HEK293 (cell line): ENCODE measurements at regions not wholly inside any gene's neighbourhood (a gene's known extent, or its start where the extent isn't known, plus 50 kb on each side); places are given as distances from the start of the nearest gene placed in this dataset.

Experiments
- CTCF ChIA-PET: fragments of 350-600 bp; formaldehyde crosslinking; extraction: SDS; loops from one replicate; lab custom pipeline; 2021; ENCODE audit warnings: antibody characterized with exemption; lab: Yijun Ruan, JAX
- POLR2A ChIA-PET: fragments of 300-600 bp; formaldehyde crosslinking; extraction: SDS; loops from one replicate; lab custom pipeline; 2020; ENCODE audit warnings: antibody characterized with exemption, inconsistent platforms; lab: Yijun Ruan, JAX
- H3K27ac ChIP-seq: fragments of 200-500 bp; sonication (Bioruptor generic); 2 replicates; pipeline ENCODE4 v1.5.1; 2014; ENCODE audit warnings: low read depth, low read length, control low read depth, inconsistent platforms; ENCODE audit errors: extremely low read depth
- H3K36me3 ChIP-seq, 2 experiments: fragments of 200-500 bp in 1 of 2; sonication (Bioruptor generic) in 1 of 2; 1 replicate in 1 of 2; 2 replicates in 1 of 2; pipeline ENCODE4 v1.5.1; 2014 to 2017; ENCODE audit warnings: inconsistent platforms in 2 of 2, low read length in 2 of 2; ENCODE audit not compliant: control insufficient read depth in 2 of 2, insufficient read depth in 1 of 2
- H3K4me1 ChIP-seq: fragments of 200-500 bp; sonication (Bioruptor generic); 2 replicates; pipeline ENCODE4 v1.5.1; 2014; ENCODE audit warnings: mild to moderate bottlenecking, low read length, inconsistent platforms; ENCODE audit not compliant: control insufficient read depth, insufficient read depth
- H3K4me3 ChIP-seq: 2 replicates; pipeline ENCODE4 v1.5.1; 2011; ENCODE audit warnings: low read depth, mild to moderate bottlenecking, control low read depth, low read length, moderate library complexity
- H3K9me3 ChIP-seq: fragments of 200-500 bp; sonication (Bioruptor generic); 2 replicates; pipeline ENCODE4 v1.5.1; 2014; ENCODE audit warnings: low read depth, low read length, inconsistent platforms; ENCODE audit not compliant: control insufficient read depth, insufficient read depth
- GLIS2 ChIP-seq: fragments of 450-650 bp; formaldehyde crosslinking; IDR thresholded peaks from 2 replicates; pipeline ENCODE4 v1.5.1; 2016; ENCODE audit warnings: missing biosample characterization, missing genetic modification characterization
- RBAK ChIP-seq: fragments of 450-650 bp; formaldehyde crosslinking; IDR thresholded peaks from 2 replicates; pipeline ENCODE4 v1.5.1; 2016; ENCODE audit warnings: missing biosample characterization, missing genetic modification characterization
- SP2 ChIP-seq: fragments of 450-650 bp; formaldehyde crosslinking; IDR thresholded peaks from 2 replicates; pipeline ENCODE4 v1.5.1; 2016; ENCODE audit warnings: missing biosample characterization, missing genetic modification characterization
- ZBTB21 ChIP-seq: fragments of 450-650 bp; formaldehyde crosslinking; IDR thresholded peaks from 2 replicates; pipeline ENCODE4 v1.5.1; 2017; ENCODE audit warnings: missing biosample characterization, missing genetic modification characterization
- ZBTB48 ChIP-seq: fragments of 450-650 bp; formaldehyde crosslinking; IDR thresholded peaks from 2 replicates; pipeline ENCODE4 v1.5.1; 2016; ENCODE audit warnings: missing biosample characterization, missing genetic modification characterization
- ZFP69B ChIP-seq: fragments of 450-650 bp; formaldehyde crosslinking; IDR thresholded peaks from 2 replicates; pipeline ENCODE4 v1.5.1; 2016; ENCODE audit warnings: missing biosample characterization, missing genetic modification characterization
- ZNF133 ChIP-seq: fragments of 450-650 bp; formaldehyde crosslinking; IDR thresholded peaks from 2 replicates; pipeline ENCODE4 v1.5.1; 2016; ENCODE audit warnings: missing biosample characterization, missing genetic modification characterization
- ZNF202 ChIP-seq: fragments of 450-650 bp; formaldehyde crosslinking; IDR thresholded peaks from 2 replicates; pipeline ENCODE4 v1.5.1; 2016; ENCODE audit warnings: missing biosample characterization, missing genetic modification characterization, borderline replicate concordance
- ZNF549 ChIP-seq: fragments of 450-650 bp; IDR thresholded peaks from 2 replicates; pipeline ENCODE4 v1.5.1; 2018; ENCODE audit warnings: missing biosample characterization, missing genetic modification characterization, mild to moderate bottlenecking, inconsistent platforms, moderate library complexity
- ZNF561 ChIP-seq: fragments of 450-650 bp; IDR thresholded peaks from 2 replicates; pipeline ENCODE4 v1.5.1; 2018; ENCODE audit warnings: missing biosample characterization, missing genetic modification characterization, borderline replicate concordance
- ZNF571 ChIP-seq: fragments of 450-650 bp; formaldehyde crosslinking; IDR thresholded peaks from 2 replicates; pipeline ENCODE4 v1.5.0; 2017; ENCODE audit warnings: missing biosample characterization, missing genetic modification characterization
- ZNF621 ChIP-seq: fragments of 450-650 bp; formaldehyde crosslinking; IDR thresholded peaks from 2 replicates; pipeline ENCODE4 v1.5.1; 2017; ENCODE audit warnings: missing biosample characterization, missing genetic modification characterization
- ZNF623 ChIP-seq: fragments of 450-650 bp; formaldehyde crosslinking; IDR thresholded peaks from 2 replicates; pipeline ENCODE4 v1.5.1; 2016; ENCODE audit warnings: missing biosample characterization, missing genetic modification characterization
- ZNF837 ChIP-seq: fragments of 450-650 bp; formaldehyde crosslinking; IDR thresholded peaks from 2 replicates; pipeline ENCODE4 v1.5.1; 2016; ENCODE audit warnings: missing biosample characterization, missing genetic modification characterization
- ZXDB ChIP-seq: fragments of 450-650 bp; formaldehyde crosslinking; IDR thresholded peaks from 2 replicates; pipeline ENCODE4 v1.5.1; 2016; ENCODE audit warnings: missing biosample characterization, missing genetic modification characterization
- TF ChIP-seq, protein P1 (sequence below): fragments of 450-650 bp; formaldehyde crosslinking; IDR thresholded peaks from 2 replicates; pipeline ENCODE4 v1.5.1; 2016; ENCODE audit warnings: missing biosample characterization, missing genetic modification characterization
- TF ChIP-seq, protein P2 (sequence below): fragments of 450-650 bp; formaldehyde crosslinking; IDR thresholded peaks from 2 replicates; pipeline ENCODE4; 2016; ENCODE audit warnings: missing biosample characterization, missing genetic modification characterization
- TF ChIP-seq, protein P3 (sequence below): fragments of 450-650 bp; formaldehyde crosslinking; IDR thresholded peaks from 2 replicates; pipeline ENCODE4 v1.5.1; 2016; ENCODE audit warnings: missing biosample characterization, missing genetic modification characterization, borderline replicate concordance
- TF ChIP-seq, protein P4 (sequence below): fragments of 450-650 bp; formaldehyde crosslinking; IDR thresholded peaks from 2 replicates; pipeline ENCODE4 v1.5.1; 2016; ENCODE audit warnings: missing biosample characterization, missing genetic modification characterization, low read depth

DNA sequence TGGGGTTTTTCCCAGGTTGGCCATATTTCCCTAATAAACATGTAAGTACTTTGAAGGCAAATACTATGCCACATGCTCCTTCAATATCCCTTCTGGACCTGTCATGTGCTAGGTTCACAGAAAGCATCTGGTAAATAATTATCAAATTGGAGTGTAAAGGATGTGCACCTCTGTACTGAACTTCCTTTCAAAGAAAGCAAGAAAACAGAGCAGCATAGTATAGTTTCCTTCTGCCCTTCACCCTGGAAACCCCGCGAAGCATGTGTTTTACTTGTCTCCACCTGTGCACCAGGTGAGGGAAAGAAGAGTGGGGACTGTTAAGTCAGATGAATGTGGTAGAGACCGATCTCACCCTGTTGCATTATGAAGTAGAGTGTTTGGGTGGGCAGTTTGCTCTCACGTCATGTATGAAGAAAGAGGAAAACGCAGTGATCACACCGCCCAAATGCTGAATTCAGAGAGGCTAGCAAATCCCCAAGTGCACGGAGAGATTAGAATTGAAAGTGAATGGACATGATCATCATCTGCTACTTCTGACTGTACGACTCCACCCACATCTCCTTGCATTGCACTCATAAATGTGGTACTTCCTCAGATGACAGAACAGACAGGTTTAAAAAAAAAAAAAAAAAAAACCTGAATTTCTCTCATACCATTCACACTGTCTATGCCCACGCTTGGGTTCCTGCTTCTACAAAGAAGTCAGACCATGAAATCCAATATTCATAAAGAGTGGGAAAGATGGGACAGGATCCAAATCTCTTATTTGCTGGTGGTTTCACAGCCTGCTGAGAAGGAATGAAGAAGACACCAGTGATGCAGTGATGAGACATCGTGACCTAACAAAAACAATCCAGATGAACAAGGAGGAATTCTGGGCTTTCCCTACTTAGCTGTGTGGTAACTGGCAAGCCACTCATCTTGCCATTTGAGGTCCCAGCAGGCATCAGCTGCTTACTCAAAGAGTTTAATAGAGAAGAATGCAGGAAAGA lies 448.6 kb downstream of the BCL11A start:
- CTCF ChIA-PET, result interaction anchor here (0.6 kb wide), 1 partner anchor 582 kb away, joined by 3 read pairs; no protein-coding TSS in a partner anchor
- no peaks in the 10 kb centered on the region for H3K9me3 ChIP-seq
- no peaks in the 10 kb centered on the region for H3K4me1 ChIP-seq
- no peak overlapping the region for H3K4me3 ChIP-seq
- no peak overlapping the region for H3K27ac ChIP-seq
- no peaks in the 10 kb centered on the region for H3K36me3 ChIP-seq
- POLR2A ChIA-PET, result no interaction called here
- TF ChIP-seq ZBTB48 (tag by site-specific recombination) (no peak), ZNF202 (tag by site-specific recombination) (no peak), ZNF133 (no peak), RBAK (no peak), ZFP69B (tag by site-specific recombination) (no peak), SP2 (tag by site-specific recombination) (no peak), ZNF621 (tag by site-specific recombination) (no peak), ZNF561 (no peak), ZNF571 (tag by site-specific recombination) (no peak), ZBTB21 (no peak), ZNF549 (tag by site-specific recombination) (no peak), GLIS2 (tag by site-specific recombination) (no peak), ZNF837 (tag by site-specific recombination) (no peak), ZXDB (no peak), ZNF623 (no peak)
- TF ChIP-seq, protein P1, sequence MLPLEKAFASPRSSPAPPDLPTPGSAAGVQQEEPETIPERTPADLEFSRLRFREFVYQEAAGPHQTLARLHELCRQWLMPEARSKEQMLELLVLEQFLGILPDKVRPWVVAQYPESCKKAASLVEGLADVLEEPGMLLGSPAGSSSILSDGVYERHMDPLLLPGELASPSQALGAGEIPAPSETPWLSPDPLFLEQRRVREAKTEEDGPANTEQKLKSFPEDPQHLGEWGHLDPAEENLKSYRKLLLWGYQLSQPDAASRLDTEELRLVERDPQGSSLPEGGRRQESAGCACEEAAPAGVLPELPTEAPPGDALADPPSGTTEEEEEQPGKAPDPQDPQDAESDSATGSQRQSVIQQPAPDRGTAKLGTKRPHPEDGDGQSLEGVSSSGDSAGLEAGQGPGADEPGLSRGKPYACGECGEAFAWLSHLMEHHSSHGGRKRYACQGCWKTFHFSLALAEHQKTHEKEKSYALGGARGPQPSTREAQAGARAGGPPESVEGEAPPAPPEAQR (tag by site-specific recombination), result no peak
- TF ChIP-seq, protein P2, sequence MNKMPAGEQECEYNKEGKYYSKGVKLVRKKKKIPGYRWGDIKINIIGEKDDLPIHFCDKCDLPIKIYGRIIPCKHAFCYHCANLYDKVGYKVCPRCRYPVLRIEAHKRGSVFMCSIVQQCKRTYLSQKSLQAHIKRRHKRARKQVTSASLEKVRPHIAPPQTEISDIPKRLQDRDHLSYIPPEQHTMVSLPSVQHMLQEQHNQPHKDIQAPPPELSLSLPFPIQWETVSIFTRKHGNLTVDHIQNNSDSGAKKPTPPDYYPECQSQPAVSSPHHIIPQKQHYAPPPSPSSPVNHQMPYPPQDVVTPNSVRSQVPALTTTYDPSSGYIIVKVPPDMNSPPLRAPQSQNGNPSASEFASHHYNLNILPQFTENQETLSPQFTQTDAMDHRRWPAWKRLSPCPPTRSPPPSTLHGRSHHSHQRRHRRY (tag by site-specific recombination), result no peak
- TF ChIP-seq, protein P3, sequence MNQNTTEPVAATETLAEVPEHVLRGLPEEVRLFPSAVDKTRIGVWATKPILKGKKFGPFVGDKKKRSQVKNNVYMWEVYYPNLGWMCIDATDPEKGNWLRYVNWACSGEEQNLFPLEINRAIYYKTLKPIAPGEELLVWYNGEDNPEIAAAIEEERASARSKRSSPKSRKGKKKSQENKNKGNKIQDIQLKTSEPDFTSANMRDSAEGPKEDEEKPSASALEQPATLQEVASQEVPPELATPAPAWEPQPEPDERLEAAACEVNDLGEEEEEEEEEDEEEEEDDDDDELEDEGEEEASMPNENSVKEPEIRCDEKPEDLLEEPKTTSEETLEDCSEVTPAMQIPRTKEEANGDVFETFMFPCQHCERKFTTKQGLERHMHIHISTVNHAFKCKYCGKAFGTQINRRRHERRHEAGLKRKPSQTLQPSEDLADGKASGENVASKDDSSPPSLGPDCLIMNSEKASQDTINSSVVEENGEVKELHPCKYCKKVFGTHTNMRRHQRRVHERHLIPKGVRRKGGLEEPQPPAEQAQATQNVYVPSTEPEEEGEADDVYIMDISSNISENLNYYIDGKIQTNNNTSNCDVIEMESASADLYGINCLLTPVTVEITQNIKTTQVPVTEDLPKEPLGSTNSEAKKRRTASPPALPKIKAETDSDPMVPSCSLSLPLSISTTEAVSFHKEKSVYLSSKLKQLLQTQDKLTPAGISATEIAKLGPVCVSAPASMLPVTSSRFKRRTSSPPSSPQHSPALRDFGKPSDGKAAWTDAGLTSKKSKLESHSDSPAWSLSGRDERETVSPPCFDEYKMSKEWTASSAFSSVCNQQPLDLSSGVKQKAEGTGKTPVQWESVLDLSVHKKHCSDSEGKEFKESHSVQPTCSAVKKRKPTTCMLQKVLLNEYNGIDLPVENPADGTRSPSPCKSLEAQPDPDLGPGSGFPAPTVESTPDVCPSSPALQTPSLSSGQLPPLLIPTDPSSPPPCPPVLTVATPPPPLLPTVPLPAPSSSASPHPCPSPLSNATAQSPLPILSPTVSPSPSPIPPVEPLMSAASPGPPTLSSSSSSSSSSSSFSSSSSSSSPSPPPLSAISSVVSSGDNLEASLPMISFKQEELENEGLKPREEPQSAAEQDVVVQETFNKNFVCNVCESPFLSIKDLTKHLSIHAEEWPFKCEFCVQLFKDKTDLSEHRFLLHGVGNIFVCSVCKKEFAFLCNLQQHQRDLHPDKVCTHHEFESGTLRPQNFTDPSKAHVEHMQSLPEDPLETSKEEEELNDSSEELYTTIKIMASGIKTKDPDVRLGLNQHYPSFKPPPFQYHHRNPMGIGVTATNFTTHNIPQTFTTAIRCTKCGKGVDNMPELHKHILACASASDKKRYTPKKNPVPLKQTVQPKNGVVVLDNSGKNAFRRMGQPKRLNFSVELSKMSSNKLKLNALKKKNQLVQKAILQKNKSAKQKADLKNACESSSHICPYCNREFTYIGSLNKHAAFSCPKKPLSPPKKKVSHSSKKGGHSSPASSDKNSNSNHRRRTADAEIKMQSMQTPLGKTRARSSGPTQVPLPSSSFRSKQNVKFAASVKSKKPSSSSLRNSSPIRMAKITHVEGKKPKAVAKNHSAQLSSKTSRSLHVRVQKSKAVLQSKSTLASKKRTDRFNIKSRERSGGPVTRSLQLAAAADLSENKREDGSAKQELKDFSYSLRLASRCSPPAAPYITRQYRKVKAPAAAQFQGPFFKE, result no peak
- TF ChIP-seq, protein P4, sequence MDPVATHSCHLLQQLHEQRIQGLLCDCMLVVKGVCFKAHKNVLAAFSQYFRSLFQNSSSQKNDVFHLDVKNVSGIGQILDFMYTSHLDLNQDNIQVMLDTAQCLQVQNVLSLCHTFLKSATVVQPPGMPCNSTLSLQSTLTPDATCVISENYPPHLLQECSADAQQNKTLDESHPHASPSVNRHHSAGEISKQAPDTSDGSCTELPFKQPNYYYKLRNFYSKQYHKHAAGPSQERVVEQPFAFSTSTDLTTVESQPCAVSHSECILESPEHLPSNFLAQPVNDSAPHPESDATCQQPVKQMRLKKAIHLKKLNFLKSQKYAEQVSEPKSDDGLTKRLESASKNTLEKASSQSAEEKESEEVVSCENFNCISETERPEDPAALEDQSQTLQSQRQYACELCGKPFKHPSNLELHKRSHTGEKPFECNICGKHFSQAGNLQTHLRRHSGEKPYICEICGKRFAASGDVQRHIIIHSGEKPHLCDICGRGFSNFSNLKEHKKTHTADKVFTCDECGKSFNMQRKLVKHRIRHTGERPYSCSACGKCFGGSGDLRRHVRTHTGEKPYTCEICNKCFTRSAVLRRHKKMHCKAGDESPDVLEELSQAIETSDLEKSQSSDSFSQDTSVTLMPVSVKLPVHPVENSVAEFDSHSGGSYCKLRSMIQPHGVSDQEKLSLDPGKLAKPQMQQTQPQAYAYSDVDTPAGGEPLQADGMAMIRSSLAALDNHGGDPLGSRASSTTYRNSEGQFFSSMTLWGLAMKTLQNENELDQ (tag by site-specific recombination), result no peak
